Activated T-cell treated with anti-CD3 and anti-CD28 coated beads, Interleukin-2, amount 50 U/mL, for 24 hours (primary cell): ENCODE measurements at regions not wholly inside any gene's neighbourhood (a gene's known extent, or its start where the extent isn't known, plus 50 kb on each side); places are given as distances from the start of the nearest gene placed in this dataset.

Source experiments
- DNase-seq: peaks from one replicate; pipeline ENCODE4 v3.0.0-alpha.2; 2020
- H3K27ac Mint-ChIP-seq: 2 replicates; pipeline ENCODE4 v1.8.0; 2020; ENCODE audit warnings: mild to moderate bottlenecking, mixed read lengths
- H3K27me3 Mint-ChIP-seq: 2 replicates; pipeline ENCODE4 v1.8.0; 2020; ENCODE audit warnings: mixed read lengths
- H3K36me3 Mint-ChIP-seq: 2 replicates; pipeline ENCODE4 v1.8.0; 2020; ENCODE audit warnings: low read depth, mixed read lengths
- H3K4me1 Mint-ChIP-seq: 2 replicates; pipeline ENCODE4 v1.8.0; 2020; ENCODE audit warnings: low read depth, mixed read lengths
- H3K4me3 Mint-ChIP-seq: 2 replicates; pipeline ENCODE4 v1.8.0; 2020; ENCODE audit warnings: mild to moderate bottlenecking, moderate library complexity, mixed read lengths
- H3K9me3 Mint-ChIP-seq: 2 replicates; pipeline ENCODE4 v1.8.0; 2020; ENCODE audit warnings: mixed read lengths

- Mint-ChIP-seq H3K27me3 (peaks cover 3% of the 10 kb centered on the region), H3K27ac (no peak overlapping the region), H3K36me3 (no peaks in the 10 kb centered on the region), H3K4me1 (no peaks in the 10 kb centered on the region), H3K9me3 (peaks cover 3% of the 10 kb centered on the region), H3K4me3 (no peak overlapping the region)
- no peak for DNase-seq
These were observed 160.2 kb downstream of the MAGEB5 start for GRCh38 chrX:26376037-26376708.

- H3K36me3 Mint-ChIP-seq, result no peaks in the 10 kb centered on the region
- H3K27ac Mint-ChIP-seq, result no peak overlapping the region
- H3K9me3 Mint-ChIP-seq, result peaks cover 3% of the 10 kb centered on the region
- H3K4me1 Mint-ChIP-seq, result no peaks in the 10 kb centered on the region
- no peak for DNase-seq
- no peak overlapping the region for H3K4me3 Mint-ChIP-seq
- H3K27me3 Mint-ChIP-seq, result peaks cover 6% of the 10 kb centered on the region
These were observed 159.4 kb downstream of the MAGEB5 start for GRCh38 chrX:26375346-26375745.

DNA sequence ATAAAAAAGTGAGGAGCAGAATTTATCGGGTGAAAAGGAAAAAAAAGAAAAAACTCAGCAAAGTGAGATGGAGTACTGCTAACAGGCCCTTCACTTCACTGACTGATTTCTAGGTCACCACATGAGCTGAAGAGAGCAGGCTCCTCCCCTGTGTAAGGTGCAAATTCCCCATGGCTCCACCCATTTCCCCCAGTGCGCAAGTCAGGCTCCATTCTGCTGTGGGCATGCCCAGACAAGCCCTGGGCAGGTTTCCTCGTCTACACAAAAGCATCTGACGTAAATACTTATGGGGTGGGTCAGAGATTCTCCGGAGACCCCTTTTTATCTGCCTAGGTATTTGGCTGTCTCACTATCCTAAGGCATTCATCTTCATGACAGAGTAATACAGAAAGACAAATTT lies 157.9 kb downstream of the MAGEB5 start:
- no peak for DNase-seq
- no peaks in the 10 kb centered on the region for H3K36me3 Mint-ChIP-seq
- H3K4me1 Mint-ChIP-seq, result no peaks in the 10 kb centered on the region
- H3K9me3 Mint-ChIP-seq, result peaks cover 3% of the 10 kb centered on the region
- H3K4me3 Mint-ChIP-seq, result no peak overlapping the region
- H3K27ac Mint-ChIP-seq, result no peak overlapping the region
- H3K27me3 Mint-ChIP-seq, result peaks cover 9% of the 10 kb centered on the region

- H3K4me3 Mint-ChIP-seq, result no peak overlapping the region
These were observed 137.0 kb downstream of the MAGEB5 start for GRCh38 chrX:26352891-26353430.

DNA sequence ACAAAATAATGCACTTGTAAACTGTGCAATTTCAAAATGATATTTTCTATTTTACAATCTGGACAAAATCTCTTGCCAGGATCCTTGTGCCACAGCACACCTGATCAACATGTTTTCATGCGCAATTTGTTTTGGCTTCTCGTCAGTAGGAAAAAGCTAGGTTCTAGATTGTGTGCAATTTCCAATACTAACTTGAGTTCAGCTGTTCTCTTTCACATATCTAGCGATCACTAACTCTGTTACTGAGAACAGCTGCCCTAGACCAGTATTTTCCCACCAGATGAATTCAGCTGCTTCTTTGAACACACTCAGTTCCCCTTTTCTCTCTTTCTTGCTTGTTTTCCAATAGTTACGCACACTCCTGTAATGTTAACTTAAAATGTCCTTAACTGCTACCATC lies 131.2 kb downstream of the MAGEB5 start:
- Mint-ChIP-seq H3K27ac (no peak overlapping the region), H3K4me3 (no peak overlapping the region), H3K9me3 (no peaks in the 10 kb centered on the region), H3K4me1 (no peaks in the 10 kb centered on the region), H3K27me3 (peaks cover 7% of the 10 kb centered on the region), H3K36me3 (no peaks in the 10 kb centered on the region)
- DNase-seq, result no peak

More at GRCh38 chrX:26352891-26353430, 137.0 kb downstream of the MAGEB5 start:
- H3K9me3 Mint-ChIP-seq, result peaks cover 2% of the 10 kb centered on the region
- no peak overlapping the region for H3K27ac Mint-ChIP-seq
- no peak for DNase-seq
- peaks cover 6% of the 10 kb centered on the region for H3K27me3 Mint-ChIP-seq
- H3K36me3 Mint-ChIP-seq, result no peaks in the 10 kb centered on the region
- H3K4me1 Mint-ChIP-seq, result no peaks in the 10 kb centered on the region

GRCh38 chrX:26334232-26334631 lies 118.3 kb downstream of the MAGEB5 start:
- no peak overlapping the region for H3K4me3 Mint-ChIP-seq
- no peak overlapping the region for H3K27ac Mint-ChIP-seq
- no peak for DNase-seq
- H3K36me3 Mint-ChIP-seq, result no peaks in the 10 kb centered on the region
- H3K27me3 Mint-ChIP-seq, result peaks cover 16% of the 10 kb centered on the region
- peaks cover 6% of the 10 kb centered on the region for H3K9me3 Mint-ChIP-seq
- no peaks in the 10 kb centered on the region for H3K4me1 Mint-ChIP-seq

GRCh38 chrX:26328608-26329319 lies 112.8 kb downstream of the MAGEB5 start:
- Mint-ChIP-seq H3K27me3 (peaks cover 3% of the 10 kb centered on the region), H3K4me1 (no peaks in the 10 kb centered on the region), H3K27ac (no peak overlapping the region), H3K4me3 (no peak overlapping the region), H3K9me3 (no peaks in the 10 kb centered on the region), H3K36me3 (no peaks in the 10 kb centered on the region)
- no peak for DNase-seq

GRCh38 chrX:26309262-26309661 lies 93.3 kb downstream of the MAGEB5 start:
- Mint-ChIP-seq H3K27ac (no peak overlapping the region), H3K27me3 (peaks cover 4% of the 10 kb centered on the region), H3K36me3 (no peaks in the 10 kb centered on the region), H3K4me3 (no peak overlapping the region), H3K9me3 (peaks cover 8% of the 10 kb centered on the region), H3K4me1 (no peaks in the 10 kb centered on the region)
- DNase-seq, result no peak

DNA sequence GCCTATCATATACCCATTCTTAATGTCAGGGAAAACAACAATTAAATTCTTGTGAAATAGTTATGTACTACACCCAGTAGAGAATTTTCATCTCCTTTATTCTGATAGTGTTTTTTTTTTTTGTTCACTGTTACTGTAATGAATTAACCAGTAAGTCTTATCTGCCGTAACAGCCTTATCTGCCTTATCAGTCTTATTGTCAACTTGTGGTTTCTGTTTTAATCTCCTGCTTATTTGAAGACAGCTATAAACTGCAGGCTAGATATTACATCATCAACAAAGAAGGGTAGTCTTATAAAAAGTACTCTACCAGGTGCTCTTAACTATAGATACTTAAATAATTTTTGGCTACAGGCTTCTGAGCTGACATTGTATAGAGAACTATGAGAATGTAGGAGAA lies 79.5 kb downstream of the MAGEB5 start:
- no peaks in the 10 kb centered on the region for H3K9me3 Mint-ChIP-seq
- peaks cover 3% of the 10 kb centered on the region for H3K27me3 Mint-ChIP-seq
- DNase-seq, result no peak
- no peak overlapping the region for H3K4me3 Mint-ChIP-seq
- no peaks in the 10 kb centered on the region for H3K36me3 Mint-ChIP-seq
- H3K4me1 Mint-ChIP-seq, result no peaks in the 10 kb centered on the region
- no peak overlapping the region for H3K27ac Mint-ChIP-seq

DNA sequence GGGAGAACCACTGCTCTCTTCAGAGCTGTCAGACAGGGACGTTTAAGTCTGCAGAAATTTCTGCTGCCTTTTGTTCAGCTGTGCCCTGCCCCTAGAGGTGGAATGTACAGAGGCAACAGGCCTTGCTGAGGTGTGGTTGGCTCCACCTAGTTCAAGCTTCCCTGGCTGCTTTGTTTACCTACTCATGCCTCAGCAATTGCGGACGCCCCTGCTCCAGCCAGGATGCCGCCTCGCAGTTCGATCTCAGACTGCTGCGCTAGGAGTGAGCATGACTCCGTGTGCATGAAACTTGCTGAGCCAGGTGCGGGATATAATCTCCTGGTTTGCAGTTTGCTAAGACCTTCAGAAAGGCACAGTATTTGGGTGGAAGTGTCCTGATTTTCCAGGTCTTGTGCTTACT lies 70.9 kb downstream of the MAGEB5 start:
- peaks cover 2% of the 10 kb centered on the region for H3K9me3 Mint-ChIP-seq
- no peak overlapping the region for H3K4me3 Mint-ChIP-seq
- peaks cover 22% of the 10 kb centered on the region for H3K27me3 Mint-ChIP-seq
- no peak overlapping the region for H3K27ac Mint-ChIP-seq
- H3K36me3 Mint-ChIP-seq, result no peaks in the 10 kb centered on the region
- DNase-seq, result no peak
- no peaks in the 10 kb centered on the region for H3K4me1 Mint-ChIP-seq
